ENCODE measurements at regions not wholly inside any gene's neighbourhood (a gene's known extent, or its start where the extent isn't known, plus 50 kb on each side); places are given as distances from the start of the nearest gene placed in this dataset.

- POLR2A ChIA-PET (ENCODE audit: partially characterized antibody), result no interaction called here
- H3K18ac ChIP-seq (ENCODE audit: extremely low read depth, low read length), result no peak overlapping the region
- CTCF ChIA-PET (ENCODE audit: partially characterized antibody), result no interaction called here
- TF ChIP-seq MAX (IDR thresholded peaks at IDR 0.05) (no peak), SIRT6 (IDR thresholded peaks at IDR 0.05; ENCODE audit: low read length) (no peak), POLR2AphosphoS5 (IDR thresholded peaks at IDR 0.05; ENCODE audit: low read depth, low read length) (no peak), SP4 (IDR thresholded peaks at IDR 0.05; ENCODE audit: low read length) (no peak), MAFK (IDR thresholded peaks at IDR 0.05; ENCODE audit: low read depth, low read length) (no peak), SP1 (IDR thresholded peaks at IDR 0.05; ENCODE audit: low read depth, low read length) (no peak), EP300 (IDR thresholded peaks at IDR 0.05; ENCODE audit: borderline replicate concordance in 1 of 2, low read depth in 2 of 2, low read length in 2 of 2) (no peak), EZH2 (IDR thresholded peaks at IDR 0.05; ENCODE audit: low read depth, low read length, severe bottlenecking) (no peak), CTCF (IDR thresholded peaks at IDR 0.05; ENCODE audit: control extremely low read depth in 1 of 3, insufficient read depth in 1 of 3, low read depth in 1 of 3, low read length in 3 of 3) (no peak), GTF2F1 (IDR thresholded peaks at IDR 0.05; ENCODE audit: borderline replicate concordance, low read depth, low read length) (no peak), POU5F1 (IDR thresholded peaks at IDR 0.05; ENCODE audit: low read depth, low read length) (no peak), KDM5A (IDR thresholded peaks at IDR 0.05; ENCODE audit: low read length) (no peak), SP2 (IDR thresholded peaks at IDR 0.05; ENCODE audit: low read length) (no peak), CHD1 (IDR thresholded peaks at IDR 0.05; ENCODE audit: low read depth, low read length) (no peak)
Measured at GRCh38 chrY:9118704-9119103, 218.6 kb upstream of the TSPY4 start.

More at GRCh38 chrY:9118704-9119103, 218.6 kb upstream of the TSPY4 start:
- Histone ChIP-seq H2BK5ac (ENCODE audit: low read depth, low read length) (no peak overlapping the region), H2AK5ac (ENCODE audit: low read depth, low read length) (no peak overlapping the region), H3K23me2 (ENCODE audit: low read depth, low read length) (no peaks in the 10 kb centered on the region), H3K27me3 (replicated peaks in 1 of 4; ENCODE audit: control insufficient read depth in 3 of 4, extremely low read depth in 1 of 4, insufficient read depth in 3 of 4, low read length in 3 of 4) (no peaks in the 10 kb centered on the region), H3K79me2 (ENCODE audit: control insufficient read depth in 1 of 2, insufficient read depth in 2 of 2, low read length in 2 of 2) (no peaks in the 10 kb centered on the region), H3K4me3 (ENCODE audit: extremely low read depth in 1 of 4, insufficient read depth in 2 of 4, low read depth in 3 of 4, low read length in 4 of 4) (no peak overlapping the region), H3K9me3 (ENCODE audit: insufficient read depth in 2 of 2, low read depth in 1 of 2, low read length in 1 of 2) (peaks cover 4 to 11% of the 10 kb centered on the region in 2 experiments; a peak in 1 of 4 replicates), H3K4me2 (ENCODE audit: insufficient read depth in 1 of 2, low read depth in 2 of 2, low read length in 2 of 2) (no peak overlapping the region), H3K23ac (ENCODE audit: insufficient read length) (no peak overlapping the region), H4K5ac (ENCODE audit: insufficient read length, low read depth, low read length) (no peak overlapping the region), H4K8ac (ENCODE audit: extremely low read depth, insufficient read depth, low read length) (no peak overlapping the region), H2BK20ac (ENCODE audit: low read length) (no peak overlapping the region), H3K36me3 (ENCODE audit: control insufficient read depth in 2 of 4, insufficient read depth in 4 of 4, low read length in 3 of 4) (no peaks in the 10 kb centered on the region), H4K91ac (replicated peaks; ENCODE audit: insufficient read length, low read length) (no peak overlapping the region), H3K9ac (replicated peaks in 1 of 4; ENCODE audit: extremely low read depth in 1 of 4, low read depth in 3 of 4, low read length in 3 of 4) (no peak overlapping the region), H2BK15ac (ENCODE audit: low read length) (no peak overlapping the region), H3K4me1 (replicated peaks in 1 of 4; ENCODE audit: control insufficient read depth in 3 of 4, insufficient read depth in 4 of 4, low read length in 3 of 4) (no peaks in the 10 kb centered on the region), H4K20me1 (replicated peaks in 1 of 2; ENCODE audit: control insufficient read depth in 1 of 2, insufficient read depth in 2 of 2, low read length in 2 of 2) (no peaks in the 10 kb centered on the region), H3K27ac (ENCODE audit: low read depth, low read length) (no peak overlapping the region), H3K14ac (ENCODE audit: insufficient read length) (no peak overlapping the region), H3K79me1 (ENCODE audit: low read depth, low read length) (no peaks in the 10 kb centered on the region), H3K56ac (replicated peaks; ENCODE audit: insufficient read length, low read depth, low read length) (no peak overlapping the region), H2AFZ (ENCODE audit: low read length) (no peak overlapping the region), H3K4ac (replicated peaks; ENCODE audit: insufficient read length, low read depth, low read length) (no peak overlapping the region), H2BK12ac (ENCODE audit: low read depth, low read length) (no peak overlapping the region), H2BK120ac (replicated peaks; ENCODE audit: low read depth, low read length) (no peak overlapping the region)
- DNase-seq (ENCODE audit: low read depth in 1 of 2, low spot score in 2 of 2), result no peak
- no peak for FAIRE-seq
- WGBS, 2 experiments (ENCODE audit: extremely low coverage in 1 of 2, insufficient coverage in 1 of 2, insufficient read length in 1 of 2, insufficient replicate concordance in 2 of 2, low coverage in 1 of 2, low lambda C conversion rate in 2 of 2, missing lambda C conversion rate in 1 of 2), result no CpG with 5 or more reads among the region's 2 CpGs
